ENCODE measurements at regions not wholly inside any gene's neighbourhood (a gene's known extent, or its start where the extent isn't known, plus 50 kb on each side); places are given as distances from the start of the nearest gene placed in this dataset.

DNA sequence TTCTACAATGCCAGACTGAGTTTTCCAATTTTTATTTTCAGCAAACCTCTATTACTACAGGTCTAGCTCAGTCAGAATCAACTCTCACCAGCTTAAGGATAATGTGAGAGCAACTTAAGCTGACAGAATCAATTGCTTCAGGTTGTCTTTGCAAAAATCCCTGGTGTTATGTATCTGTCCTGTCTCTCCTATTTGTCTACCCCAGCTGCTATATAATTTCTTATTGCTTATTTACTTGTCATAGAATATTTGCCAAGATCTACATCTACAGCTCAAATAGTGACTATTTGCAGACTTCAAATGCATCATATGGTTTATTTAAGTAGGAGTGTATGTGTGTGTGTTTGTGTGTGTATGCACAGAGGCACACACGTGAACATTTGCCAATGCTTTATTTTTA is 54.1 kb downstream of the FOXG1 start:
- Histone ChIP-seq H4K20me1 (ENCODE audit: control insufficient read depth, insufficient read depth, insufficient read length) (no peaks in the 10 kb centered on the region), H3K18ac (ENCODE audit: insufficient read length, low read depth, low read length) (no peak overlapping the region), H3K27ac (ENCODE audit: insufficient read length, low read depth, low read length) (no peak overlapping the region), H3K79me2 (ENCODE audit: insufficient read depth, low read length) (no peaks in the 10 kb centered on the region), H3K4me2 (ENCODE audit: insufficient read depth, insufficient read length, low read length) (no peak overlapping the region), H4K8ac (replicated peaks; ENCODE audit: insufficient read length, low read depth, low read length) (no peak overlapping the region), H3K9ac (ENCODE audit: extremely low read depth, insufficient read length, low read length) (no peak overlapping the region), H2BK5ac (ENCODE audit: insufficient read length, low read length) (no peak overlapping the region), H3K4ac (ENCODE audit: low read depth, low read length) (no peak overlapping the region), H4K91ac (ENCODE audit: insufficient read length, low read depth, low read length) (no peak overlapping the region), H2BK20ac (ENCODE audit: low read depth, low read length, poor library complexity, severe bottlenecking) (no peak overlapping the region), H2AK5ac (ENCODE audit: insufficient read length, low read length) (no peak overlapping the region), H3K27me3 (ENCODE audit: insufficient read depth, low read length) (no peaks in the 10 kb centered on the region), H3K14ac (ENCODE audit: insufficient read depth, low read length) (no peak overlapping the region), H3K23ac (ENCODE audit: insufficient read length, low read depth, low read length) (no peak overlapping the region), H2BK12ac (ENCODE audit: insufficient read length, low read depth, low read length) (no peak overlapping the region), H3K79me1 (ENCODE audit: insufficient read depth, low read depth, low read length, poor library complexity, severe bottlenecking) (no peaks in the 10 kb centered on the region), H2BK15ac (ENCODE audit: low read depth, low read length) (no peak overlapping the region), H3K9me3 (ENCODE audit: control insufficient read depth, low read depth, low read length) (no peaks in the 10 kb centered on the region), H3T11ph (ENCODE audit: low read length) (no peak overlapping the region), H4K5ac (ENCODE audit: insufficient read length, low read depth, low read length) (no peak overlapping the region), H3K4me1 (ENCODE audit: insufficient read depth, low read length) (no peaks in the 10 kb centered on the region), H3K56ac (ENCODE audit: insufficient read length, low read depth, low read length) (no peak overlapping the region), H3K23me2 (ENCODE audit: insufficient read length, low read depth, low read length, poor library complexity, severe bottlenecking) (no peaks in the 10 kb centered on the region), H2AFZ (ENCODE audit: low read length) (no peak overlapping the region), H2BK120ac (ENCODE audit: low read depth, low read length, poor library complexity, severe bottlenecking) (no peak overlapping the region)
- no peak overlapping the region for H3K27ac Mint-ChIP-seq
- no peaks in the 10 kb centered on the region for H3K27me3 Mint-ChIP-seq (ENCODE audit: low read depth)
- H3K9me3 Mint-ChIP-seq: peaks cover 12% of the 10 kb centered on the region in 2 experiments
- H3K36me3 Mint-ChIP-seq (ENCODE audit: insufficient read depth in 1 of 3, low read depth in 3 of 3): peaks cover 5 to 10% (median 5%) of the 10 kb centered on the region in 3 experiments; a peak in 3 of 7 replicates
- no peak overlapping the region for H3K4me3 Mint-ChIP-seq
- DNase-seq: no peak
- WGBS (ENCODE audit: extremely low coverage, insufficient read length, low lambda C conversion rate): no CpG with 5 or more reads among the region's 1 CpG
- TF ChIP-seq, protein P1, sequence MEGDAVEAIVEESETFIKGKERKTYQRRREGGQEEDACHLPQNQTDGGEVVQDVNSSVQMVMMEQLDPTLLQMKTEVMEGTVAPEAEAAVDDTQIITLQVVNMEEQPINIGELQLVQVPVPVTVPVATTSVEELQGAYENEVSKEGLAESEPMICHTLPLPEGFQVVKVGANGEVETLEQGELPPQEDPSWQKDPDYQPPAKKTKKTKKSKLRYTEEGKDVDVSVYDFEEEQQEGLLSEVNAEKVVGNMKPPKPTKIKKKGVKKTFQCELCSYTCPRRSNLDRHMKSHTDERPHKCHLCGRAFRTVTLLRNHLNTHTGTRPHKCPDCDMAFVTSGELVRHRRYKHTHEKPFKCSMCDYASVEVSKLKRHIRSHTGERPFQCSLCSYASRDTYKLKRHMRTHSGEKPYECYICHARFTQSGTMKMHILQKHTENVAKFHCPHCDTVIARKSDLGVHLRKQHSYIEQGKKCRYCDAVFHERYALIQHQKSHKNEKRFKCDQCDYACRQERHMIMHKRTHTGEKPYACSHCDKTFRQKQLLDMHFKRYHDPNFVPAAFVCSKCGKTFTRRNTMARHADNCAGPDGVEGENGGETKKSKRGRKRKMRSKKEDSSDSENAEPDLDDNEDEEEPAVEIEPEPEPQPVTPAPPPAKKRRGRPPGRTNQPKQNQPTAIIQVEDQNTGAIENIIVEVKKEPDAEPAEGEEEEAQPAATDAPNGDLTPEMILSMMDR (conservative IDR thresholded peaks at IDR 0.05): no peak
- H3K4me1 Mint-ChIP-seq: no peaks in the 10 kb centered on the region

Measured in H9 (cell line).